HUES48 (cell line): ENCODE measurements at regions not wholly inside any gene's neighbourhood (a gene's known extent, or its start where the extent isn't known, plus 50 kb on each side); places are given as distances from the start of the nearest gene placed in this dataset.

Experiments used
- H3K27ac ChIP-seq: one replicate; pipeline ENCODE4 v1.7.0; 2013; ENCODE audit warnings: low read depth, low read length, inconsistent platforms
- H3K27me3 ChIP-seq: 2 replicates; pipeline ENCODE4 v1.6.1; 2013; ENCODE audit warnings: mild to moderate bottlenecking, low read length; ENCODE audit not compliant: control insufficient read depth, insufficient read depth
- H3K36me3 ChIP-seq: 2 replicates; pipeline ENCODE4 v1.6.1; 2013; ENCODE audit warnings: low read length; ENCODE audit not compliant: control insufficient read depth, insufficient read depth
- H3K4me1 ChIP-seq: 2 replicates; pipeline ENCODE4 v1.6.1; 2013; ENCODE audit warnings: mild to moderate bottlenecking, low read length; ENCODE audit not compliant: control insufficient read depth, insufficient read depth
- H3K4me3 ChIP-seq: 2 replicates; pipeline ENCODE4 v1.5.1; 2013; ENCODE audit warnings: mild to moderate bottlenecking, low read depth, low read length
- H3K9ac ChIP-seq: 2 replicates; pipeline ENCODE4 v1.6.1; 2013; ENCODE audit warnings: mild to moderate bottlenecking, low read depth, low read length, moderate library complexity
- H3K9me3 ChIP-seq: 2 replicates; pipeline ENCODE4 v1.6.1; 2013; ENCODE audit warnings: low read length; ENCODE audit not compliant: control insufficient read depth, insufficient read depth

DNA sequence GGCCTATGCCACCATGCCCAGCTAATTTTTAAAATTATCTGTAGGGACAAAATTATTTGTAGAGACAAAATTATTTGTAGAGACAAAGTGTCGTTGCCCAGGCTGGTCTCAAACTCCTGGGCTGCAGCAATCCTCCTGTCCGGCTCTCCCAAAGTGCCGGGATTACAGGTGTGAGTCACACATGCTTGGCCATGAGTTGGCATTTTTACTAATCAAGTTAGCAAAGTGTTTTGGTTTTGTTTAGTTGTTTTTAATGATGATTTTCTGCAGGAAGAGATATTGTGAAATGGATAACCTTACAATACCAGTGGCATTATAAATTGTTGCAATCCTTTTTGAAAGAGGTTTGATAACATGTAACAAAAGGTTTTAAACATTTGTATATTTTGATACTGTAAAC lies 65.3 kb upstream of the MAGI3 start:
- H3K9me3 ChIP-seq, result no peaks in the 10 kb centered on the region
- H3K27me3 ChIP-seq, result no peaks in the 10 kb centered on the region
- H3K36me3 ChIP-seq, result no peaks in the 10 kb centered on the region
- H3K4me3 ChIP-seq, result no peak overlapping the region
- H3K4me1 ChIP-seq, result peaks cover 9% of the 10 kb centered on the region; the same call in 1 of the 2 replicates
- no peak overlapping the region for H3K9ac ChIP-seq
- no peak overlapping the region for H3K27ac ChIP-seq

DNA sequence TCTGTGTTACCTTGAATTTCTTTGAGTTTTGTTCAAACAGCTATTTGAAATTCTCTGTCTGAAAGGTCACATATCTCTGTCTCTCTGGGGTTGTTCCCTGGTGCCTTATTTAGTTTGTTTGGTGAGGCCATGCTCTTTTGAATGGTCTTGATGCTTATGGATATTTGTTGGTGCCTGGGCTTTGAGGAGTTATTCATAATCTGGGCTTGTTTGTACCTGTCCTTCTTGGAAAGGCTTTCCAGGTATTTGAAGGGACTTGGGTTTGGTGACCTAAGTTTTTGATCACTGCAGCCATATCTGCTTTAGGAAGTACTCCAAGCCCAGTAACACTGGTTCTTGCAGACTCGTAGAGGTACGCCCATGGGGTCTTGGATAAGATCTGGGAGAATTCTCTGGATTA lies 63.3 kb upstream of the MAGI3 start:
- H3K27me3 ChIP-seq, result no peaks in the 10 kb centered on the region
- no peaks in the 10 kb centered on the region for H3K9me3 ChIP-seq
- H3K4me3 ChIP-seq, result no peak overlapping the region
- H3K9ac ChIP-seq, result no peak overlapping the region
- H3K36me3 ChIP-seq, result no peaks in the 10 kb centered on the region
- H3K27ac ChIP-seq, result no peak overlapping the region
- H3K4me1 ChIP-seq, result no peaks in the 10 kb centered on the region

DNA sequence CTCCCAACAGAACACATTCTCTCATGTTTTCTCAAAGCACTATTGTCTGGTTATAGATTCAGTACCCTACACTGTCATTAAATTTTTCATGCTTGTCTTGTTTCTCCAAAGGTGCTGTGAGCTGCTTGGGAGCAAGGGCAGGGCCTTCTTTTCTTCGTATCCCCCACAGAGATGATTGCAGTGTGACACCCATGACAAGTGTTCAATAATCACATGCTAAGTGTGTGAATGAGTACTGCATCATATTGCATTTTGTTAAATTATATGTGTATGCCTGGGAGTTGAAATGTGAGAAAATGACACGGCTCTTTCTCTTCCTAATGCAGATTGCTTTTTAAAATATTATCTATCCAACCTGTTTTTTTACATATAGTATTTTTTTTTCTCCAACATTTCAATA lies 57.3 kb upstream of the MAGI3 start:
- Histone ChIP-seq H3K9ac (no peak overlapping the region), H3K9me3 (no peaks in the 10 kb centered on the region), H3K4me3 (no peak overlapping the region), H3K27ac (no peak overlapping the region), H3K4me1 (no peaks in the 10 kb centered on the region), H3K27me3 (no peaks in the 10 kb centered on the region), H3K36me3 (no peaks in the 10 kb centered on the region)

DNA sequence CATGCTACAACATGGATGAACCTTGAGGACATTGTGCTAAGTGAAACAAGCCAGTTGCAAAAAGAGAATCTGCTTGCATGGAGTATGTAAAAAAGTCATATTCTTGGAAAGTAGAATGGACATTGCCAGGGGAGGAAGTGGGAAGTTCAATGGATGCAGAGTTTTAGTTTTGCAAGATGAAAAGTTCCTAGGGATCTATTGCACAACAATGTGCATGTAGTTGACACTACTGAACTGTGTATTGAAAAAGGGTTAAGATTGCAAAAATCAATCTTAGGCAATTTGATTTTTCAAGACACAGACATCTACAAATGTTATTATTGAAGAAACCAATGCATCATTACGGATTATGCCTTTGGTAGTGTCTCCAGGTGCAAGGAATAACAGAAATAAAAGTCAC lies 50.3 kb upstream of the MAGI3 start:
- Histone ChIP-seq H3K36me3 (no peaks in the 10 kb centered on the region), H3K9ac (no peak overlapping the region), H3K9me3 (no peaks in the 10 kb centered on the region), H3K4me3 (no peak overlapping the region), H3K27ac (no peak overlapping the region), H3K4me1 (no peaks in the 10 kb centered on the region), H3K27me3 (no peaks in the 10 kb centered on the region)
